ENCODE measurements at regions not wholly inside any gene's neighbourhood (a gene's known extent, or its start where the extent isn't known, plus 50 kb on each side); places are given as distances from the start of the nearest gene placed in this dataset.
"Not testable (repeated sequence)": the region's sequence is repeated elsewhere in the genome, so short reads cannot be mapped to it uniquely, and the experiment has no call there.

- DNase-seq (no peak), ATAC-seq (ENCODE audit: poor library complexity) (no peak)
- H3K4me3 Mint-ChIP-seq: no peak overlapping the region
- Histone ChIP-seq H3K36me3 (ENCODE audit: insufficient read depth, low read length) (no peaks in the 10 kb centered on the region), H3K4me1 (ENCODE audit: insufficient read depth, low read length) (no peaks in the 10 kb centered on the region), H3K27ac (ENCODE audit: low read depth in 1 of 2, low read length in 2 of 2) (no peak overlapping the region), H3K27me3 (ENCODE audit: control insufficient read depth in 1 of 2, insufficient read depth in 2 of 2, low read length in 2 of 2) (no peaks in the 10 kb centered on the region), H3K4me3 (ENCODE audit: low read length) (no peak overlapping the region), H3K9me3 (ENCODE audit: control insufficient read depth in 1 of 2, insufficient read depth in 1 of 2, low read length in 2 of 2) (peaks cover 0 to 8% of the 10 kb centered on the region in 2 experiments)
- H3K9me3 Mint-ChIP-seq: peaks cover 6% of the 10 kb centered on the region
- TF ChIP-seq, protein P1, sequence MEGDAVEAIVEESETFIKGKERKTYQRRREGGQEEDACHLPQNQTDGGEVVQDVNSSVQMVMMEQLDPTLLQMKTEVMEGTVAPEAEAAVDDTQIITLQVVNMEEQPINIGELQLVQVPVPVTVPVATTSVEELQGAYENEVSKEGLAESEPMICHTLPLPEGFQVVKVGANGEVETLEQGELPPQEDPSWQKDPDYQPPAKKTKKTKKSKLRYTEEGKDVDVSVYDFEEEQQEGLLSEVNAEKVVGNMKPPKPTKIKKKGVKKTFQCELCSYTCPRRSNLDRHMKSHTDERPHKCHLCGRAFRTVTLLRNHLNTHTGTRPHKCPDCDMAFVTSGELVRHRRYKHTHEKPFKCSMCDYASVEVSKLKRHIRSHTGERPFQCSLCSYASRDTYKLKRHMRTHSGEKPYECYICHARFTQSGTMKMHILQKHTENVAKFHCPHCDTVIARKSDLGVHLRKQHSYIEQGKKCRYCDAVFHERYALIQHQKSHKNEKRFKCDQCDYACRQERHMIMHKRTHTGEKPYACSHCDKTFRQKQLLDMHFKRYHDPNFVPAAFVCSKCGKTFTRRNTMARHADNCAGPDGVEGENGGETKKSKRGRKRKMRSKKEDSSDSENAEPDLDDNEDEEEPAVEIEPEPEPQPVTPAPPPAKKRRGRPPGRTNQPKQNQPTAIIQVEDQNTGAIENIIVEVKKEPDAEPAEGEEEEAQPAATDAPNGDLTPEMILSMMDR (IDR thresholded peaks at IDR 0.05): no peak
- no peaks in the 10 kb centered on the region for H3K27me3 Mint-ChIP-seq
- intact Hi-C loops (cut with DNase I, micrococcal nuclease): no loop called here
- CTCF ChIA-PET: no interaction called here
- no peaks in the 10 kb centered on the region for H3K36me3 Mint-ChIP-seq (ENCODE audit: low read depth)
- H3K27ac Mint-ChIP-seq: no peak overlapping the region
- H3K4me1 Mint-ChIP-seq (ENCODE audit: low read depth): no peaks in the 10 kb centered on the region
- POLR2A ChIA-PET: no interaction called here
Measured at GRCh38 chr5:28301712-28302111, 1263.3 kb upstream of the CDH9 start.

GRCh38 chr5:28296254-28297013, 1258.0 kb upstream of the CDH9 start:
- ChIA-PET CTCF (no interaction called here), POLR2A (no interaction called here)
- Histone ChIP-seq H3K27ac (ENCODE audit: low read depth in 1 of 2, low read length in 2 of 2) (no peak overlapping the region), H3K9me3 (ENCODE audit: control insufficient read depth in 1 of 2, insufficient read depth in 1 of 2, low read length in 2 of 2) (peaks cover 4 to 12% of the 10 kb centered on the region in 2 experiments), H3K4me3 (ENCODE audit: low read length) (no peak overlapping the region), H3K36me3 (ENCODE audit: insufficient read depth, low read length) (no peaks in the 10 kb centered on the region), H3K4me1 (ENCODE audit: insufficient read depth, low read length) (no peaks in the 10 kb centered on the region), H3K27me3 (ENCODE audit: control insufficient read depth in 1 of 2, insufficient read depth in 2 of 2, low read length in 2 of 2) (no peaks in the 10 kb centered on the region)
- intact Hi-C loops (cut with DNase I, micrococcal nuclease): no loop called here
- TF ChIP-seq, protein P1 (IDR thresholded peaks at IDR 0.05): no peak
- H3K4me3 Mint-ChIP-seq: no peak overlapping the region
- H3K9me3 Mint-ChIP-seq: peaks cover 6% of the 10 kb centered on the region
- DNase-seq (no peak), ATAC-seq (ENCODE audit: poor library complexity) (no peak)
- no peak overlapping the region for H3K27ac Mint-ChIP-seq
- H3K4me1 Mint-ChIP-seq (ENCODE audit: low read depth): no peaks in the 10 kb centered on the region
- H3K36me3 Mint-ChIP-seq (ENCODE audit: low read depth): no peaks in the 10 kb centered on the region
- H3K27me3 Mint-ChIP-seq: no peaks in the 10 kb centered on the region

DNA sequence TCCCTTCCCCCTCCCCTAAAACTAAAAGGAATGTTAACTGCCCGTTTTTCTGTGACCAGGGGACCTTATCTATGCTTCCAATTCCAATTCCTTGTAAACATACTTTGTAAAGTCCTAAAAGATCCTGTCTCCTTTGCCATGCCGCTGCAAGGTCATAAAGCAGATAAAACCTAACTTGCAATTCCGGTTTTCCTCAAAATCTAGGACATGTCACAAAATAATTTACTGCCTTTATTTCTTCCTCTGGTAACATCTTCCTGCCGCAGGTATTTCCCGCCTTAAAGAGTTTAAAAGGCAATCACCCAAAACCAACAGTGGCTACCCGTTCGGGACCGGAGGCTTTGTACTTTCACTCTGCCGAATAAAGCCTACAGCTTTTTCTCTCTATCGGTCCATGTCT, 1248.6 kb upstream of the CDH9 start:
- CTCF ChIA-PET; H3K4me1 Mint-ChIP-seq (ENCODE audit: low read depth); H3K9me3 Mint-ChIP-seq; H3K36me3 ChIP-seq (ENCODE audit: insufficient read depth, low read length); H3K27me3 Mint-ChIP-seq; H3K4me1 ChIP-seq (ENCODE audit: insufficient read depth, low read length); ATAC-seq (ENCODE audit: poor library complexity); H3K27ac Mint-ChIP-seq; DNase-seq; H3K4me3 Mint-ChIP-seq; H3K9me3 ChIP-seq (ENCODE audit: control insufficient read depth in 1 of 2, insufficient read depth in 1 of 2, low read length in 2 of 2); H3K4me3 ChIP-seq (ENCODE audit: low read length); H3K27me3 ChIP-seq (ENCODE audit: control insufficient read depth in 1 of 2, insufficient read depth in 2 of 2, low read length in 2 of 2); H3K36me3 Mint-ChIP-seq (ENCODE audit: low read depth); POLR2A ChIA-PET; H3K27ac ChIP-seq (ENCODE audit: low read depth in 1 of 2, low read length in 2 of 2); intact Hi-C loops (cut with DNase I, micrococcal nuclease): not testable (repeated sequence)

- H3K4me3 ChIP-seq (ENCODE audit: low read length): no peak overlapping the region
- no peak overlapping the region for H3K27ac Mint-ChIP-seq
- no peaks in the 10 kb centered on the region for H3K36me3 Mint-ChIP-seq (ENCODE audit: low read depth)
- H3K36me3 ChIP-seq (ENCODE audit: insufficient read depth, low read length): no peaks in the 10 kb centered on the region
- no peaks in the 10 kb centered on the region for H3K4me1 ChIP-seq (ENCODE audit: insufficient read depth, low read length)
- ATAC-seq (ENCODE audit: poor library complexity) (no peak), DNase-seq (no peak)
- H3K9me3 Mint-ChIP-seq: peaks cover 2% of the 10 kb centered on the region
- no peaks in the 10 kb centered on the region for H3K4me1 Mint-ChIP-seq (ENCODE audit: low read depth)
- intact Hi-C loops (cut with DNase I, micrococcal nuclease): no loop called here
- peaks cover 3 to 4% of the 10 kb centered on the region in 2 experiments for H3K9me3 ChIP-seq (ENCODE audit: control insufficient read depth in 1 of 2, insufficient read depth in 1 of 2, low read length in 2 of 2)
- no peak overlapping the region for H3K27ac ChIP-seq (ENCODE audit: low read depth in 1 of 2, low read length in 2 of 2)
- CTCF ChIA-PET: no interaction called here
- H3K27me3 Mint-ChIP-seq: no peaks in the 10 kb centered on the region
- TF ChIP-seq, protein P1 (IDR thresholded peaks at IDR 0.05): no peak
- H3K27me3 ChIP-seq (ENCODE audit: control insufficient read depth in 1 of 2, insufficient read depth in 2 of 2, low read length in 2 of 2): no peaks in the 10 kb centered on the region
- H3K4me3 Mint-ChIP-seq: no peak overlapping the region
- POLR2A ChIA-PET: no interaction called here
Measured at GRCh38 chr5:28286566-28286965, 1248.2 kb upstream of the CDH9 start.

Measured in CD4-positive, alpha-beta T cell (primary cell).